HFF-Myc (cell line): ENCODE measurements at regions not wholly inside any gene's neighbourhood (a gene's known extent, or its start where the extent isn't known, plus 50 kb on each side); places are given as distances from the start of the nearest gene placed in this dataset.
"Not testable (repeated sequence)": the region's sequence is repeated elsewhere in the genome, so short reads cannot be mapped to it uniquely, and the experiment has no call there.

Experiments
- DNase-seq: peaks from one replicate; pipeline ENCODE4 v3.0.0-alpha.2; 2011; ENCODE audit warnings: low read depth; ENCODE audit errors: extremely low read depth
- H3K4me3 ChIP-seq: replicated peaks from 2 replicates; pipeline ENCODE4 v1.5.1; 2011; ENCODE audit warnings: low read depth, mild to moderate bottlenecking, control low read depth, low read length
- TF ChIP-seq, protein P1 (sequence below): IDR thresholded peaks from 2 replicates; pipeline ENCODE4 v1.5.1; 2012; ENCODE audit warnings: mild to moderate bottlenecking, low read depth, low read length, control low read depth; ENCODE audit errors: missing control alignments

- DNase-seq, result no peak
- TF ChIP-seq, protein P1, sequence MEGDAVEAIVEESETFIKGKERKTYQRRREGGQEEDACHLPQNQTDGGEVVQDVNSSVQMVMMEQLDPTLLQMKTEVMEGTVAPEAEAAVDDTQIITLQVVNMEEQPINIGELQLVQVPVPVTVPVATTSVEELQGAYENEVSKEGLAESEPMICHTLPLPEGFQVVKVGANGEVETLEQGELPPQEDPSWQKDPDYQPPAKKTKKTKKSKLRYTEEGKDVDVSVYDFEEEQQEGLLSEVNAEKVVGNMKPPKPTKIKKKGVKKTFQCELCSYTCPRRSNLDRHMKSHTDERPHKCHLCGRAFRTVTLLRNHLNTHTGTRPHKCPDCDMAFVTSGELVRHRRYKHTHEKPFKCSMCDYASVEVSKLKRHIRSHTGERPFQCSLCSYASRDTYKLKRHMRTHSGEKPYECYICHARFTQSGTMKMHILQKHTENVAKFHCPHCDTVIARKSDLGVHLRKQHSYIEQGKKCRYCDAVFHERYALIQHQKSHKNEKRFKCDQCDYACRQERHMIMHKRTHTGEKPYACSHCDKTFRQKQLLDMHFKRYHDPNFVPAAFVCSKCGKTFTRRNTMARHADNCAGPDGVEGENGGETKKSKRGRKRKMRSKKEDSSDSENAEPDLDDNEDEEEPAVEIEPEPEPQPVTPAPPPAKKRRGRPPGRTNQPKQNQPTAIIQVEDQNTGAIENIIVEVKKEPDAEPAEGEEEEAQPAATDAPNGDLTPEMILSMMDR, result no peak
- H3K4me3 ChIP-seq, result no peak overlapping the region
These were observed 76.0 kb upstream of the SLC66A3 start for GRCh38 chr2:11079136-11079824.

- no peak for DNase-seq
- TF ChIP-seq, protein P1, result no peak
- no peak overlapping the region for H3K4me3 ChIP-seq
These were observed 74.8 kb upstream of the SLC66A3 start for GRCh38 chr2:11080253-11081115.

GRCh38 chr2:11082880-11083279, 72.4 kb upstream of the SLC66A3 start:
- TF ChIP-seq, protein P1, result no peak

DNA sequence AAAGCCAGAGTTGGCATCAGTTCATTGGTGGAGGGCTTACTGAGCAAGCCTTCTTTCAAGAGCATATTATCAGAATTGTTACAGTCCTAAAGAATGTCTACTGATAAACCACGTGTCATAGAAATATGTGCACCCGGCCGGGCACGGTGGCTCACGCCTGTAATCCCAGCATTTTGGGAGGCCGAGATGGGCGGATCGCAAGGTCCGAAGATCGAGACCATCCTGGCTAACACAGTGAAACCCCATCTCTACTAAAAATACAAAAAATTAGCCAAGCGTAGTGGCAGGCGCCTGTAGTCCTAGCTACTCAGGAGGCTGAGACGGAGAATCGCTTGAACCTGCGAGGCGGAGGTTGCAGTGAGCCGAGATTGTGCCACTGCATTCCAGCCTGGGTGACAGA, 66.4 kb upstream of the SLC66A3 start:
- DNase-seq, H3K4me3 ChIP-seq: not testable (repeated sequence)

More at GRCh38 chr2:11082880-11083279, 72.4 kb upstream of the SLC66A3 start:
- H3K4me3 ChIP-seq, result no peak overlapping the region
- DNase-seq, result no peak

GRCh38 chr2:11090187-11090586, 65.1 kb upstream of the SLC66A3 start:
- DNase-seq, result no peak
- TF ChIP-seq, protein P1, result no peak

GRCh38 chr2:11092701-11093335, 62.4 kb upstream of the SLC66A3 start:
- TF ChIP-seq, protein P1, result no peak
- DNase-seq, result no peak
- H3K4me3 ChIP-seq, result no peak overlapping the region

More at GRCh38 chr2:11090187-11090586, 65.1 kb upstream of the SLC66A3 start:
- H3K4me3 ChIP-seq, result no peak overlapping the region

DNA sequence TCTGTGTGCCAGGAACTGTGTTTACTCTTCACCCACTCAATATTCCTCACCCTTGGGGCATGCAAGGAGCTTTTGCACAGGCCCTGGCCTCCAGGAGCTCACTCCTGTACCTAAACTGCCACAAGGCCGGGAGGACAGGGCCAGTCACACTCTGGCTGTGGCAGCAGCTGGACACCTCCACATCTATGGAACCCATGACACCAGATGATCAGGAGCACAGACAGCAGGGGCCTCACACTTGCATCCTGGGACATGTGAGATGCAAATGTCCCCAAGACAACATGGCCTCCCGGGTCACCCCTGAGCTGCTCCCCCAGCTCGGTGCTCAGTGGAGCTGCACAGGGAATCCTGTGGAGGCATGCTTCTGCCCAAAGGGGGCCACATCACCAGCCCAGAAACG, 61.8 kb upstream of the SLC66A3 start:
- TF ChIP-seq, protein P1, result no peak
- H3K4me3 ChIP-seq, result no peak overlapping the region
- no peak for DNase-seq
